ENCODE measurements at regions not wholly inside any gene's neighbourhood (a gene's known extent, or its start where the extent isn't known, plus 50 kb on each side); places are given as distances from the start of the nearest gene placed in this dataset.

GRCh38 chr17:69883120-69883519, 191.9 kb upstream of the KCNJ16 start:
- H2AFZ ChIP-seq (ENCODE audit: low read depth, low read length): no peak overlapping the region
- H4K20me1 ChIP-seq (ENCODE audit: insufficient read depth): no peaks in the 10 kb centered on the region
- H3F3A ChIP-seq (ENCODE audit: insufficient read depth, low read length, poor library complexity, severe bottlenecking): no peaks in the 10 kb centered on the region
- H3K27me3 ChIP-seq (ENCODE audit: insufficient read depth, low read depth, low read length): no peaks in the 10 kb centered on the region
- H3K79me2 ChIP-seq (replicated peaks; ENCODE audit: insufficient read depth, low read length): no peaks in the 10 kb centered on the region
- H3K4me3 ChIP-seq (ENCODE audit: low read length): no peak overlapping the region
- no peaks in the 10 kb centered on the region for H3K9me2 ChIP-seq (ENCODE audit: insufficient read depth, low read length)
- H3K36me3 ChIP-seq (ENCODE audit: insufficient read depth, low read length): no peaks in the 10 kb centered on the region
- no peak for TF ChIP-seq POLR2AphosphoS5 (IDR thresholded peaks at IDR 0.05)
- TF ChIP-seq, protein P1, sequence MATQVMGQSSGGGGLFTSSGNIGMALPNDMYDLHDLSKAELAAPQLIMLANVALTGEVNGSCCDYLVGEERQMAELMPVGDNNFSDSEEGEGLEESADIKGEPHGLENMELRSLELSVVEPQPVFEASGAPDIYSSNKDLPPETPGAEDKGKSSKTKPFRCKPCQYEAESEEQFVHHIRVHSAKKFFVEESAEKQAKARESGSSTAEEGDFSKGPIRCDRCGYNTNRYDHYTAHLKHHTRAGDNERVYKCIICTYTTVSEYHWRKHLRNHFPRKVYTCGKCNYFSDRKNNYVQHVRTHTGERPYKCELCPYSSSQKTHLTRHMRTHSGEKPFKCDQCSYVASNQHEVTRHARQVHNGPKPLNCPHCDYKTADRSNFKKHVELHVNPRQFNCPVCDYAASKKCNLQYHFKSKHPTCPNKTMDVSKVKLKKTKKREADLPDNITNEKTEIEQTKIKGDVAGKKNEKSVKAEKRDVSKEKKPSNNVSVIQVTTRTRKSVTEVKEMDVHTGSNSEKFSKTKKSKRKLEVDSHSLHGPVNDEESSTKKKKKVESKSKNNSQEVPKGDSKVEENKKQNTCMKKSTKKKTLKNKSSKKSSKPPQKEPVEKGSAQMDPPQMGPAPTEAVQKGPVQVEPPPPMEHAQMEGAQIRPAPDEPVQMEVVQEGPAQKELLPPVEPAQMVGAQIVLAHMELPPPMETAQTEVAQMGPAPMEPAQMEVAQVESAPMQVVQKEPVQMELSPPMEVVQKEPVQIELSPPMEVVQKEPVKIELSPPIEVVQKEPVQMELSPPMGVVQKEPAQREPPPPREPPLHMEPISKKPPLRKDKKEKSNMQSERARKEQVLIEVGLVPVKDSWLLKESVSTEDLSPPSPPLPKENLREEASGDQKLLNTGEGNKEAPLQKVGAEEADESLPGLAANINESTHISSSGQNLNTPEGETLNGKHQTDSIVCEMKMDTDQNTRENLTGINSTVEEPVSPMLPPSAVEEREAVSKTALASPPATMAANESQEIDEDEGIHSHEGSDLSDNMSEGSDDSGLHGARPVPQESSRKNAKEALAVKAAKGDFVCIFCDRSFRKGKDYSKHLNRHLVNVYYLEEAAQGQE (IDR thresholded peaks at IDR 0.05; ENCODE audit: borderline replicate concordance): no peak
- TF ChIP-seq MXI1 (conservative IDR thresholded peaks at IDR 0.05; ENCODE audit: poor library complexity, severe bottlenecking): no peak
- TF ChIP-seq EZH2 (IDR thresholded peaks at IDR 0.05; ENCODE audit: borderline replicate concordance, insufficient read depth, low read length, poor library complexity, severe bottlenecking): no peak
- no peak for TF ChIP-seq CTCF (IDR thresholded peaks at IDR 0.05; ENCODE audit: poor library complexity, severe bottlenecking)
- no peak for TF ChIP-seq TAF1 (IDR thresholded peaks at IDR 0.05; ENCODE audit: low read depth)
- TF ChIP-seq RAD21 (conservative IDR thresholded peaks at IDR 0.05): no peak
- TF ChIP-seq SMC3 (conservative IDR thresholded peaks at IDR 0.05; ENCODE audit: poor library complexity): no peak
- no peak for TF ChIP-seq EP300 (conservative IDR thresholded peaks at IDR 0.05; ENCODE audit: poor library complexity, severe bottlenecking)
- H3K9me3 ChIP-seq (ENCODE audit: low read length): no peaks in the 10 kb centered on the region
- no peak overlapping the region for H3K4me2 ChIP-seq (ENCODE audit: low read length)
- no peak overlapping the region for H3K27ac ChIP-seq (ENCODE audit: low read length)
- H3K9ac ChIP-seq (ENCODE audit: low read length): no peak overlapping the region

GRCh38 chr17:69884356-69884755, 190.7 kb upstream of the KCNJ16 start:
- H3K4me3 ChIP-seq (ENCODE audit: low read length): no peak overlapping the region
- no peaks in the 10 kb centered on the region for H3K9me2 ChIP-seq (ENCODE audit: insufficient read depth, low read length)
- no peaks in the 10 kb centered on the region for H3K9me3 ChIP-seq (ENCODE audit: low read length)
- H3K27ac ChIP-seq (ENCODE audit: low read length): no peak overlapping the region
- H4K20me1 ChIP-seq (ENCODE audit: insufficient read depth): no peaks in the 10 kb centered on the region
- TF ChIP-seq, protein P1 (IDR thresholded peaks at IDR 0.05; ENCODE audit: borderline replicate concordance): no peak
- TF ChIP-seq POLR2AphosphoS5 (IDR thresholded peaks at IDR 0.05): no peak
- H3F3A ChIP-seq (ENCODE audit: insufficient read depth, low read length, poor library complexity, severe bottlenecking): no peaks in the 10 kb centered on the region
- no peaks in the 10 kb centered on the region for H3K36me3 ChIP-seq (ENCODE audit: insufficient read depth, low read length)
- H3K27me3 ChIP-seq (ENCODE audit: insufficient read depth, low read depth, low read length): no peaks in the 10 kb centered on the region
- no peaks in the 10 kb centered on the region for H3K79me2 ChIP-seq (replicated peaks; ENCODE audit: insufficient read depth, low read length)
- H2AFZ ChIP-seq (ENCODE audit: low read depth, low read length): no peak overlapping the region
- no peak overlapping the region for H3K9ac ChIP-seq (ENCODE audit: low read length)
- no peak overlapping the region for H3K4me2 ChIP-seq (ENCODE audit: low read length)
